ENCODE measurements at regions not wholly inside any gene's neighbourhood (a gene's known extent, or its start where the extent isn't known, plus 50 kb on each side); places are given as distances from the start of the nearest gene placed in this dataset.

- DNase-seq = no peak
Measured at GRCh38 chr2:16125614-16126516, 185.5 kb downstream of the MYCN start.

DNA sequence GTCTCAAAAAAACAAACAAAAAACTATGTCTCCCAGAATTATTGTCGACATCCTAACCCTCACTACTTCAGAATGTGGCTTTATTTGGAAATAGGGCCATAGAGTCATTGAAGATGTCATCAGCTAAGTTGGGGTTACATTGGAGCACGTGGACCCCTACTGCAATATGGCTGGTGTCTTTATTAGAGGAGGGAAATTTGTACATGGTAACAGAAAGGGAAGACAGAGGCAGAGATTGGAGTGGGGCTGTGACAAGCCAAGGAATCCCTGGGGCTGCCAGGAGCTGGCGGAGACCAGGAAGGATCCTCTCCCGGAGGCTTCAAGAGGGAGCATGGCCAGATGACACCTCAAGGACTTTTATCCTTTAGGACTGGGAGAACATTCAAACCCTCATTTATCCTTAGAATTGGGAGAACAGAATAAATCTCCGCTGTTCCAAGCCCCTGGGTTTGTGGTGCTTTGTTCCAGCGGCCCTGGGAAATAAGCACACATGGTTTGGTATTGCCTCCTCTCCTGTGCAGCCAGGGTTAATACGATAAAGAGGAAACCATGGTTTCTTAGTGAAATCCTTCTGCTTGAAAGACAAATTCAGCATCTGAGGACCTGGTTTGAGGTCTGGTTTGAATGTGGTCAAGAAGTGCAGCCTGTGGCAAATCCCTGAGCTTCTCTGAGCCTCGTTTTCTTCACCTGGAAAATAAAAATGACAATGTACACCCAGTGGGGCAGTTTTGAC, 184.7 kb downstream of the MYCN start:
- no peak for DNase-seq

DNA sequence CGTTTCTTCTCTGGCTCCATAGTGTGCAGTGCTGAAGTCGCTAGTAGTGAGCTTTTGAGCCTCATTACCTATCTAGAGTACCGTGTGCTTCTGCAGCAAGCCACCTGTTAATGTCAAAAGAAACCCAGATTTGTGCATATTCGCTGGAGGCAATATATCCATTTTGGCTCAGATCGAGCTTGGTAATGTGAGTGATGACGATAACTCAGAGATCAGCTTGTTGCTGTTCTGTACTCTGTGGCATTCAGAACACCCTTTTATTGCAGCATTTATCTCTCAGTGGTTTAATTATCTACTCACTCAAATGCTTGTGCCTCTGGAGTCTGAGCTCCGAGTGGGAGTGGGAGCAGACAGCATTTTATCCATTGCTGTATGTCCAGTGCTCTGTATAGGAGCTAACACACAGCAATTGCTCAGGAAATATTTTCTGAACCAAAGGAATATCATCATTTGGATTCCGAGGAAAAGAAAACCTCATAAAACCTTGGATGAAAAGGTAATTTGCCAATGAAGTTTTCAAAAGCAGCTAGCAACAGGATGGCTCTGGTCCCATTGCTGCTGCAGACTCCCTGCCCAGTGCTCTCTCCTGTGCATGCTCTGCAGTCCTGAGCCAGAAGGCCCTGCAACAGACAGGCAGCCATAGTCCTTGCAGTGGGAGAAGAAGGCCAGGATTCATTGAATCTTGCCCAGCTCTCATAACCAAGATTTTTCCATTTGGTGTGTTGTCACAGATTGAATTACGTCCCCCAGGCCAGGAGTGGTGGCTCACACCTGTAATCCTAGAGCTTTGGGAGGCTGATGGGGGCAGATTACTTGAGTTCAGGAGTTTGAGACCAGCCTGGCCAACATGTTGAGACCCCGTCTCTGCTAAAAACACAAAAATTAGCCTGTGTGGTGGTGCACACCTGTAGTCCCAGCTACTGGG, 183.8 kb downstream of the MYCN start:
- DNase-seq = no peak

GRCh38 chr2:16123421-16123820, 183.1 kb downstream of the MYCN start:
- DNase-seq = no peak

DNA sequence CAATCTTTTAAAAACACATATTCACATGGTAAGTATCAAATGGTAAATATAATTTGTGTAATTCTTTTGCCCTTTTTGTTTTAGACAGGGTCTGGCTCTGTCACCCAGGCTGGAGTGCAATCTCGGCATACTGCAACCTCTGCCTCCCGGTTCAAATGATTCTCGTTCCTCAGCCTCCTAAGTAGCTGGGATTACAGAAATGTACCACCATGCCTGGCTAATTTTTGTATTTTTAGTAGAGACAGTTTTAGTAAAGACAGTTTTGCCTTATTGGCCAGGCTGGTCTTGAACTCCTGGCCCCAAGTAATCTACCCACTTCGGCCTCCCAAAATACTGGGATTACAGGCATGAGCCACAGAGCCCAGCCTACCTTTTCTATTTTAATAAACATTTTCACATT, 182.2 kb downstream of the MYCN start:
- DNase-seq = no peak

DNA sequence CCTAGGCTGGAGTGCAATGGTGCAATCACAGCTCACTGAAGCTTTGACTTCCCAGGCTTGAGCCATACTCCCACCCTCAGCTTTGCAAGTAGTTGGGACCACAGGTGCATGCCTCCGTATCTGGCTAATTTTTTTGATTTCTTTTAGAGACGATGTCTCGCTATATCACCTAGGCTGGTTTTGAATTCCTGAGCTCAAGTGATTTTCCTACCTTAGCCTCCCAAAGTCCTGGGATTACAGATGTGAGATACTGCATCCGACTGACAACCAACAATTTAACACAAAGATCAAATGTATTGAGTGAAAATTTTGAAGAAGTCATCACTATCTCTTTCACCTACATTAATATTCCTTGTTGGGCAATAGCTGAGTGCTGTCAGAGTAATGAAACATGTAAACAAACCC, 181.6 kb downstream of the MYCN start:
- DNase-seq = no peak

GRCh38 chr2:16121231-16121985, 181.1 kb downstream of the MYCN start:
- DNase-seq = no peak

- no peak for DNase-seq
Measured at GRCh38 chr2:16120591-16121180, 180.3 kb downstream of the MYCN start.

DNA sequence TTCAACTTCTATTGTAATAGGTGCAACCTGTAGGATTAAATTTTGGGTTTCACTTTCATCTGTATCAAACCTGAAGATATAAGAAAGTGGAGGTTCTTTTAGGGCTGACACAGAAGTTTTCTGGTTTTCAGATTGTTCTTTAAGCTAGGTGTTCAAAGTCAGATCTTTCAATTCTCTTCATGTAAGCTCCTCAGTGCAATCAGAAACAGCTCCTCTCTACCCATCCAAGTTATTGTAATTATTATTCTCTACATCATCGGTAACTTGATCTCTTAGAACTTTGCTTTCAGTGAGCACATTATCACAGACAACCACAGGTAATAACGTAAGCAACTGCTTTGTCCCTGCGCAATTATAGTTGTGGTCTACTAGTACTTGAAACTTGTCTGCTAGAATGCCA, 179.4 kb downstream of the MYCN start:
- no peak for DNase-seq

DNA sequence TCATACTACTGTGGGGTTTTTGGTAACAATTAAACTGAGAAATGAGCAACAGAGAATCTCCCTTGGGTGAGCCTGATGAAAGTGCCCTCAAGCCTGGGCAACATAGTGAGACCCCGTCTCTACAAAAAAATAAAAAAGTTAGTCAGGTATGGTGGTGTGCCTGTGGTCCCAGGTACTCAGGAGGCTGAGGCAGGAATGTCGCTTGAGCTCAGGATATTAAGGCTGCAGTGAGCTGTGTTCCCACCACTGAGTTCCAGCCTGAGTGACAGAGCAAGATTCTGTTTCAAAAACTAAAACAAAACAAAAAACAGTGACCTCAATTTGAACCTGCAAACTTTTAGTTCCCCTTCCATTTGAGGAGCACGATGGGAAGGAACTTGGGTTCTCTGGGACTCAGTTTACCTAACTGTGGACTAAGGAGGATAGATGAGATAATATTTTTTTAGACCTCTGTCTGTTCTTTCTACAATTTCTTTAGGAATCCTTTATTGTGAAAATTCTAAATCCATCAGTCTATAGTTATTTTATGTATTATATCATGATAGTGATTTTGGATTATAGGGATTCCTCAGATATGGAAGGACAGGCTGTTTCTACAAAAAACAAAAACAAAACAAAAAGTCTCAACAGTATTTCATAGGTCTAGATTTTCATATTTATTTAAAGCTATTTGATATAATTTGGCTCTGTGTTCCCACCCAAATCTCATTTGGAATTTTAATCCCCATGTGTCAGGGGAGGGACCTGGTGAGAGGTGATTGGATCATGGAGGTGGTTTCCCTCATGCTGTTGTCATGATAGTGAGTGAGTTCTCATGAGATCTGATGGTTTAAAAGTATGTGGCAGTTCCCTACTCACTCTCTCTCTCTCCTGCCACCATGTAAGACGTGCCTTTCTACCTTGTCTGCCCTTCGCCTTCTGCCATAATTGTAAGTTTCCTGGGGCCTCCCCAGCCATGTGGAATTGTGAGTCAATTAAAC, 178.6 kb downstream of the MYCN start:
- DNase-seq = no peak

- no peak for DNase-seq
Measured at GRCh38 chr2:16117791-16118610, 177.7 kb downstream of the MYCN start.

- no peak for DNase-seq
Measured at GRCh38 chr2:16117021-16117700, 176.8 kb downstream of the MYCN start.

DNA sequence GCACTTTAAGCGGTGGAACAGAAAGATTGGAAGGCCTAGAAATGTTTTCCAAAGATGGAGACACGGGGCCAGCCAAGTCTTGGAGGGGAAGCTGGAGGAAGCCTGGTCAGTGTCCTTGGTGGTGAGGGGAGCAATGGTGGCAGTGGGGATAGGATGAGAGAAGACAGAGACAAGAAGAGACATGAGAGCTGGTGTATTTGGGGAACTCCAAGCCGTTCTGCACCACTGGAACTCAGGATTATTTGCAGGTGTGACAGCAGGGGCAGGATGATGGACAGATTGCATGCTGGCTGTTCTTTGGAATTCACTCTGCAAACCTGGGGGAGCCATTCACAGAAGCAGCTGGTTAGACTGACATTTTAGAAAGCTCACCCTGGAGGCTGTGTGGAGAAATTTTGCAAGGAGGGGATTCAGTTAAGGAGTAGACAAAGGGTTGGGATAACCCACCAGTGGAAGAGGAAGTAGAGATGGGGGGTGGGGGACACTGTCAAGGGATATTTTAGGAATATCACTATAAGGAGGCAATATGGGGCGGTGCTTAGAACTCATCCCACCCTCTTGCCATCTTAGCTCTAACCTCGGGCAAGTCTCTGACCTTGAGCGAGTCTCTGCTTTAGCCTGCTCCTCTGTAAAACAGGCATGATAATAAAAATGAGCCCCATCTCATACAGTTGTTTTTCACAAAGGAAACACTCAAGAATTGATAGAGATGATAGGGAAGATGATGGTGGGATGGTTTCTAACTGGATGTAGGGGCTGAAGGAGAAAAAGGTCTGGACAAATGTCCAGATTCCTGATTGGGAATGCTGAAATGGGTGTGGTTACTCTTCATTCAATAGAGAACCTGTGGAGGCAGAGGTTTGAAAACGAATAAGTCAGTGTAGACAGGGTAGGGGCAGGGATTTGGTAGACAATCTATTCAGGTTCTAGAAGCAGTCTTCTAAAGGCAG, 175.8 kb downstream of the MYCN start:
- DNase-seq = no peak

- no peak for DNase-seq
Measured at GRCh38 chr2:16115291-16115690, 174.9 kb downstream of the MYCN start.

- no peak for DNase-seq
Measured at GRCh38 chr2:16114836-16115235, 174.5 kb downstream of the MYCN start.

- no peak for DNase-seq
Measured at GRCh38 chr2:16114070-16114469, 173.7 kb downstream of the MYCN start.

DNA sequence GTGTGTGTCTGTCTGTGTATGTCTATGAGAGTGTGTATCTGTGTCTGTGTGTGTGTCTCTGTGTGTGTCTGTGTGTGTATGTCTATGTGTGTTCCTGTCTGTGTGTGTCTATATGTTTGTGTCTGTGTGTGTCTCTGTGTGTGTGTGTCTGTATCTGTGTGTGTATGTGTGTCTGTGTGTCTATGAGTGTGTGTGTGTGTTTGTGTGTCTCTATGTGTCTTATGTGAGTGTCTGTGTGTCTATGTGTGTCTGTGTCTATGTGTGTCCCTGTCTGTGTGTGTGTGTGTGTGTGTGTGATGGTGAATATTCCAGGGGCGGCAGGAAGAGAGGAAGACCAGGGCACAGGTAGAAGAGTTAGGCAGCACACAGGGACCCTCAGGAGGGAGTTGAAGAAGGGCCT, 173.2 kb downstream of the MYCN start:
- no peak for DNase-seq

GRCh38 chr2:16112972-16113560, 172.7 kb downstream of the MYCN start:
- DNase-seq = no peak
